ENCODE measurements at regions not wholly inside any gene's neighbourhood (a gene's known extent, or its start where the extent isn't known, plus 50 kb on each side); places are given as distances from the start of the nearest gene placed in this dataset.

GRCh38 chr12:61998791-61999190 lies 261.4 kb upstream of the USP15 start:
- TF ChIP-seq NUFIP1 (IDR thresholded peaks at IDR 0.05; ENCODE audit: partially characterized antibody) (no peak), CBX3 (IDR thresholded peaks at IDR 0.05; ENCODE audit: borderline replicate concordance in 1 of 2, low read length in 2 of 2) (no peak), ZNF280B (CRISPR knock-in tag; IDR thresholded peaks at IDR 0.05) (no peak), RNF2 (IDR thresholded peaks at IDR 0.05) (no peak), FOS (IDR thresholded peaks at IDR 0.05; ENCODE audit: extremely low read depth, insufficient read length) (no peak), HMG20B (CRISPR knock-in tag; IDR thresholded peaks at IDR 0.05) (no peak), ZBTB7A (IDR thresholded peaks at IDR 0.05; ENCODE audit: borderline replicate concordance, control insufficient read depth, low read depth, low read length) (no peak)
- TF ChIP-seq, protein P1, sequence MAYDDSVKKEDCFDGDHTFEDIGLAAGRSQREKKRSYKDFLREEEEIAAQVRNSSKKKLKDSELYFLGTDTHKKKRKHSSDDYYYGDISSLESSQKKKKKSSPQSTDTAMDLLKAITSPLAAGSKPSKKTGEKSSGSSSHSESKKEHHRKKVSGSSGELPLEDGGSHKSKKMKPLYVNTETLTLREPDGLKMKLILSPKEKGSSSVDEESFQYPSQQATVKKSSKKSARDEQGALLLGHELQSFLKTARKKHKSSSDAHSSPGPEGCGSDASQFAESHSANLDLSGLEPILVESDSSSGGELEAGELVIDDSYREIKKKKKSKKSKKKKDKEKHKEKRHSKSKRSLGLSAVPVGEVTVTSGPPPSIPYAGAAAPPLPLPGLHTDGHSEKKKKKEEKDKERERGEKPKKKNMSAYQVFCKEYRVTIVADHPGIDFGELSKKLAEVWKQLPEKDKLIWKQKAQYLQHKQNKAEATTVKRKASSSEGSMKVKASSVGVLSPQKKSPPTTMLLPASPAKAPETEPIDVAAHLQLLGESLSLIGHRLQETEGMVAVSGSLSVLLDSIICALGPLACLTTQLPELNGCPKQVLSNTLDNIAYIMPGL (CRISPR knock-in tag; IDR thresholded peaks at IDR 0.05) = no peak

Data from K562 (cell line).